Heart right ventricle (tissue), 16 donors: ENCODE measurements at regions not wholly inside any gene's neighbourhood (a gene's known extent, or its start where the extent isn't known, plus 50 kb on each side); places are given as distances from the start of the nearest gene placed in this dataset.

Source experiments
- ATAC-seq, 8 donors: fragments of 200-7000 bp; cut with Tn5 transposase; one replicate each; pipeline ENCODE4 v1.9.1; 2020; ENCODE audit warnings: mild to moderate bottlenecking in 8 of 8, moderate library complexity in 8 of 8, moderate number of reproducible peaks in 1 of 8
- DNase-seq, 2 donors: peaks; one replicate each; pipeline ENCODE4 v3.0.0-alpha.2; 2020
- H3K27ac ChIP-seq, 10 donors: fragments of 200-600 bp; sonication (generic) in 2 of 10; one replicate each; pipeline versions ENCODE4 v1.5.0 to v1.8.0; 2020 to 2022; ENCODE audit warnings: mild to moderate bottlenecking in 3 of 10
- H3K27me3 ChIP-seq, 7 donors: fragments of 200-600 bp; one replicate each; pipeline ENCODE4 v1.8.0; 2021 to 2022; ENCODE audit warnings: mild to moderate bottlenecking in 2 of 7
- H3K36me3 ChIP-seq, 9 donors: fragments of 200-600 bp; sonication (generic) in 1 of 9; one replicate each; pipeline versions ENCODE4 v1.5.0 to v1.8.0; 2020 to 2022; ENCODE audit warnings: mild to moderate bottlenecking in 2 of 9
- H3K4me1 ChIP-seq, 9 donors: fragments of 200-600 bp; sonication (generic) in 1 of 9; one replicate each; pipeline versions ENCODE4 v1.5.0 to v1.8.0; 2020 to 2022; ENCODE audit warnings: mild to moderate bottlenecking in 4 of 9
- H3K4me3 ChIP-seq, 10 donors: fragments of 200-600 bp; sonication (generic) in 2 of 10; one replicate each; pipeline versions ENCODE4 v1.5.0 to v1.8.0; 2020 to 2022; ENCODE audit warnings: mild to moderate bottlenecking in 7 of 10, moderate library complexity in 2 of 10
- H3K9me3 ChIP-seq, 11 donors: fragments of 200-600 bp in 10 of 11; sonication (generic) in 2 of 11; one replicate each; pipeline versions ENCODE4 v1.5.0 to v1.8.0; 2013 to 2022; ENCODE audit warnings: mild to moderate bottlenecking in 2 of 11, control low read depth in 1 of 11, moderate library complexity in 1 of 11
- WGBS, 2 donors: extraction: QIAGEN DNeasy Blood & Tissue Kit; methylation state at CpG; one replicate each; pipeline ENCODE4 v1.1.7; 2013; ENCODE audit warnings: inconsistent platforms in 1 of 2; 5-methylcytosine and 5-hydroxymethylcytosine counted together
- intact Hi-C, 10 donors: fragments of 100-400 bp; cut with DNase I; formaldehyde crosslinking; loops; one replicate each; pipeline versions ENCODE4 v1.11.1 to v1.14.2; 2022
- TF ChIP-seq, protein P1 (sequence below), 9 donors: fragments of 200-600 bp; sonication (generic) in 2 of 9; IDR thresholded peaks; one replicate each; pipeline versions ENCODE4 v1.5.0 to v1.8.0; 2021 to 2022; ENCODE audit warnings: antibody characterized with exemption in 9 of 9, mild to moderate bottlenecking in 5 of 9, moderate library complexity in 1 of 9
- donor health status: Arrhythmogenic right ventricular cardiomyopathy.
- donor health status: ischemic (EF 13 %, LVEDD 7.1; RV severe dilation, severe dysfunction).
- donor health status: healthy with polysubstance abuse.
- donor health status: DM: no; HTN: yes; CAD: no.
- donor health status: DM: no; HTN: no; CAD: no.
- donor health status: ischemic (EF 25% LVEDD 6.9; RV normal size, moderate dysfunction).
- donor health status: ischemic (EF 25% LVEDD 5.7; RV mildly dilated, moderate dysfunction).
- donor health status: healthy.
- donor health status: DM: yes; HTN: yes; CAD: no.
- donor health status: Ischemic cardiomyopathy.
- donor health status: ischemic (EF 35%, LVEDD 5.7; RV mildly dilated, moderate dysfunction).
- donor health status: nonischemic (EF 11% LVEDD 7.7; RV severe dilation, severe dysfunction).
- donor health status: DM: yes; HTN: yes; CAD: no.
- donor health status: PGD.
- donor health status: ischemic (EF 29% LVEDD 5.4; RV normal size, mild dysfunction).
- donor health status: nonischemic (EF 23%, LVEDD 6.1; RV moderate dilation, normal function).

DNA sequence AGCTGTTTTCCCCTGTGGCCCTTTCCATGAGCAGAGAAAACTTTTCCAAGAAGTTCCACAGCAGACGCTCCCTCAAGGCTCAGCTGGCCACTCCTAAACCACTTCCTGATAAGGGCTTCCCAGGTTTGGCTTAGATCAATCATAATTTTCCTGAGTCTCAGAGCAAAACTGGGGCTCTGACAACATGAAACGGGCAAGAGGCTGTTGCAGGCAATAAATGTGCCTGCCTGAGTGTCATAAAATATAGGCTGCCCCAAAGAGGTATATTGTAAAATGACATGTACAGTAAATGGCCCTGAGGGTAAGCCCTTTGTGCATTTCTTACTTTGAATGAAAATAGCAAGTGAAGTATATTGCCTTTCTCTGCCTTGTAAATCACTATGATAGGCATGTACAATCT lies 105.6 kb upstream of the UXS1 start:
- ATAC-seq: no peak
- Histone ChIP-seq H3K36me3 (no peaks in the 10 kb centered on the region), H3K4me3 (no peak overlapping the region), H3K27ac (no peak overlapping the region), H3K27me3 (no peaks in the 10 kb centered on the region), H3K9me3 (no peaks in the 10 kb centered on the region), H3K4me1 (no peaks in the 10 kb centered on the region)
- DNase-seq: no peak
- intact Hi-C loops: no loop called here
- 37 to 48% methylated on average over 2 of the region's 2 CpGs for WGBS, 2 donors
- TF ChIP-seq, protein P1, sequence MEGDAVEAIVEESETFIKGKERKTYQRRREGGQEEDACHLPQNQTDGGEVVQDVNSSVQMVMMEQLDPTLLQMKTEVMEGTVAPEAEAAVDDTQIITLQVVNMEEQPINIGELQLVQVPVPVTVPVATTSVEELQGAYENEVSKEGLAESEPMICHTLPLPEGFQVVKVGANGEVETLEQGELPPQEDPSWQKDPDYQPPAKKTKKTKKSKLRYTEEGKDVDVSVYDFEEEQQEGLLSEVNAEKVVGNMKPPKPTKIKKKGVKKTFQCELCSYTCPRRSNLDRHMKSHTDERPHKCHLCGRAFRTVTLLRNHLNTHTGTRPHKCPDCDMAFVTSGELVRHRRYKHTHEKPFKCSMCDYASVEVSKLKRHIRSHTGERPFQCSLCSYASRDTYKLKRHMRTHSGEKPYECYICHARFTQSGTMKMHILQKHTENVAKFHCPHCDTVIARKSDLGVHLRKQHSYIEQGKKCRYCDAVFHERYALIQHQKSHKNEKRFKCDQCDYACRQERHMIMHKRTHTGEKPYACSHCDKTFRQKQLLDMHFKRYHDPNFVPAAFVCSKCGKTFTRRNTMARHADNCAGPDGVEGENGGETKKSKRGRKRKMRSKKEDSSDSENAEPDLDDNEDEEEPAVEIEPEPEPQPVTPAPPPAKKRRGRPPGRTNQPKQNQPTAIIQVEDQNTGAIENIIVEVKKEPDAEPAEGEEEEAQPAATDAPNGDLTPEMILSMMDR (IDR thresholded peaks at IDR 0.05): no peak

GRCh38 chr2:106296182-106296815 lies 102.2 kb upstream of the UXS1 start:
- DNase-seq (no peak), ATAC-seq (no peak)
- 81 to 84% methylated on average over 8 of the region's 8 CpGs for WGBS, 2 donors
- intact Hi-C loops: no loop called here
- Histone ChIP-seq H3K9me3 (no peaks in the 10 kb centered on the region), H3K36me3 (no peaks in the 10 kb centered on the region), H3K4me3 (no peak overlapping the region), H3K27me3 (peaks cover 0 to 3% (median 0%) of the 10 kb centered on the region in 7 donors), H3K27ac (no peak overlapping the region), H3K4me1 (no peaks in the 10 kb centered on the region)
- TF ChIP-seq, protein P1 (IDR thresholded peaks at IDR 0.05): no peak

GRCh38 chr2:106294182-106294581 lies 100.1 kb upstream of the UXS1 start:
- WGBS, 2 donors: 80 to 89% methylated on average over 1 of the region's 1 CpG
- Histone ChIP-seq H3K4me1 (no peaks in the 10 kb centered on the region), H3K9me3 (no peaks in the 10 kb centered on the region), H3K27me3 (peaks cover 0 to 3% (median 0%) of the 10 kb centered on the region in 7 donors), H3K4me3 (no peak overlapping the region), H3K36me3 (no peaks in the 10 kb centered on the region), H3K27ac (no peak overlapping the region)
- intact Hi-C loops: no loop called here
- DNase-seq (no peak), ATAC-seq (no peak)
- TF ChIP-seq, protein P1 (IDR thresholded peaks at IDR 0.05): no peak

DNA sequence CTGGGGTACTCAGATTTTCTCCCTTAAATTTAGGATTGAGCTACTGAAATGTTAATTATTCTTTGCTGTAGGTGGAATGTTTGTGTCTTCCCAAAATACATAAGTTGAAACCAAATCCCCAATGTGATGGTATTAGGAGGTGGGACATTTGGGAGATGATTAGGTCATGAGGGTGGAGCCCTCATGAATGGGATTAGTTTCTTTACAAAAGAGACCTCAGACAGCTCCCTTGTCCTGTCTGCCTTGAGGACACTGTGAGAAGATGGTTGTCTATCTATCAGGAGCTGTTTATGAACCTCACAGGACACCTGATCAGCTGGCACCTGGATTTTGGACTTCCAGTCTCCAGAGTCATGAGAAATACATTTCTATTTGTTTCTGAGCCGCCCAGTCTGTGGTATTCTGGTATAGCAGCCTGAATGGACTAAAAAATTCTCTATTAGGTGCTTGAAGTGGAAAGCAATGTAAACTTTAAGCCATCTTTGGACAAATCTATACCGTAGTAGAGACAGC lies 99.2 kb upstream of the UXS1 start:
- intact Hi-C loops: no loop called here

More for the DNA sequence above, 99.2 kb upstream of the UXS1 start:
- Histone ChIP-seq H3K36me3 (no peaks in the 10 kb centered on the region), H3K9me3 (no peaks in the 10 kb centered on the region), H3K27me3 (peaks cover 0 to 3% (median 0%) of the 10 kb centered on the region in 7 donors), H3K4me1 (no peaks in the 10 kb centered on the region), H3K27ac (no peak overlapping the region), H3K4me3 (no peak overlapping the region)
- 83 to 92% methylated on average over 2 of the region's 2 CpGs for WGBS, 2 donors
- DNase-seq: no peak
- no peak for ATAC-seq
- TF ChIP-seq, protein P1 (IDR thresholded peaks at IDR 0.05): no peak
